MM.1S (cell line): ENCODE measurements at regions not wholly inside any gene's neighbourhood (a gene's known extent, or its start where the extent isn't known, plus 50 kb on each side); places are given as distances from the start of the nearest gene placed in this dataset.
A peak's percentile ranks its signal among the peaks of the same experiment; 100 is the strongest.

Experiments used
- DNase-seq: peaks from one replicate; pipeline ENCODE4 v3.0.0-alpha.2; 2015
- H2AFZ ChIP-seq: fragments of 300-600 bp; sonication (generic); 2 replicates; pipeline ENCODE4 v1.6.0; 2016; ENCODE audit warnings: antibody characterized with exemption, low read length
- H3F3A ChIP-seq: fragments of 300-600 bp; sonication (generic); 2 replicates; pipeline ENCODE4 v1.6.1; 2016; ENCODE audit warnings: mild to moderate bottlenecking, antibody characterized with exemption, low read length, moderate library complexity, mixed read lengths; ENCODE audit not compliant: insufficient read depth
- H3K27ac ChIP-seq: fragments of 300-600 bp; sonication (generic); 2 replicates; pipeline ENCODE4 v1.5.1; 2016; ENCODE audit warnings: mild to moderate bottlenecking, low read length
- H3K27me3 ChIP-seq: fragments of 300-600 bp; sonication (generic); replicated peaks from 2 replicates; pipeline ENCODE4 v1.6.0; 2016; ENCODE audit warnings: low read length; ENCODE audit not compliant: insufficient read depth
- H3K36me3 ChIP-seq: fragments of 300-600 bp; sonication (generic); replicated peaks from 2 replicates; pipeline ENCODE4 v1.6.1; 2016; ENCODE audit warnings: mild to moderate bottlenecking, low read length, mixed read lengths; ENCODE audit not compliant: insufficient read depth
- H3K4me1 ChIP-seq: fragments of 300-600 bp; sonication (generic); 2 replicates; pipeline ENCODE4 v1.6.1; 2016; ENCODE audit warnings: low read length, mixed read lengths
- H3K4me2 ChIP-seq: fragments of 300-600 bp; sonication (generic); 2 replicates; pipeline ENCODE4 v1.6.0; 2016; ENCODE audit warnings: low read depth, low read length
- H3K4me3 ChIP-seq: fragments of 300-600 bp; sonication (generic); 2 replicates; pipeline ENCODE4 v1.5.1; 2016; ENCODE audit warnings: low read length, mixed read lengths
- H3K79me2 ChIP-seq: fragments of 300-600 bp; sonication (generic); 2 replicates; pipeline ENCODE4 v1.6.1; 2016; ENCODE audit warnings: mixed run types, low read length, mixed read lengths
- H3K9ac ChIP-seq: fragments of 300-600 bp; sonication (generic); 2 replicates; pipeline ENCODE4 v1.6.1; 2016; ENCODE audit warnings: low read length, mixed read lengths
- H3K9me2 ChIP-seq: fragments of 300-600 bp; sonication (generic); replicated peaks from 2 replicates; pipeline ENCODE4 v1.6.1; 2016; ENCODE audit warnings: mild to moderate bottlenecking, low read length, mixed read lengths; ENCODE audit not compliant: insufficient read depth
- H3K9me3 ChIP-seq: fragments of 300-600 bp; sonication (generic); replicated peaks from 2 replicates; pipeline ENCODE4 v1.6.1; 2016; ENCODE audit warnings: mild to moderate bottlenecking, low read length, mixed read lengths; ENCODE audit not compliant: insufficient read depth
- H4K20me1 ChIP-seq: fragments of 300-600 bp; sonication (generic); 2 replicates; pipeline ENCODE4 v1.6.1; 2016; ENCODE audit warnings: mild to moderate bottlenecking, low read length, moderate library complexity, mixed read lengths; ENCODE audit not compliant: insufficient read depth
- EZH2 ChIP-seq: fragments of 300-600 bp; sonication (generic); optimal IDR thresholded peaks from 2 replicates; pipeline ENCODE3; 2017; ENCODE audit warnings: low read depth, mild to moderate bottlenecking, antibody characterized with exemption, low read length, mixed read lengths
- EZH2phosphoT487 ChIP-seq: fragments of 300-600 bp; sonication (generic); IDR thresholded peaks from 2 replicates; pipeline ENCODE4 v1.6.1; 2018; ENCODE audit warnings: antibody characterized with exemption, low read length
- TF ChIP-seq, protein P1 (sequence below): fragments of 300-600 bp; sonication (generic); IDR thresholded peaks from 2 replicates; pipeline ENCODE4 v1.5.1; 2016; ENCODE audit warnings: antibody characterized with exemption, low read length, mixed read lengths

DNA sequence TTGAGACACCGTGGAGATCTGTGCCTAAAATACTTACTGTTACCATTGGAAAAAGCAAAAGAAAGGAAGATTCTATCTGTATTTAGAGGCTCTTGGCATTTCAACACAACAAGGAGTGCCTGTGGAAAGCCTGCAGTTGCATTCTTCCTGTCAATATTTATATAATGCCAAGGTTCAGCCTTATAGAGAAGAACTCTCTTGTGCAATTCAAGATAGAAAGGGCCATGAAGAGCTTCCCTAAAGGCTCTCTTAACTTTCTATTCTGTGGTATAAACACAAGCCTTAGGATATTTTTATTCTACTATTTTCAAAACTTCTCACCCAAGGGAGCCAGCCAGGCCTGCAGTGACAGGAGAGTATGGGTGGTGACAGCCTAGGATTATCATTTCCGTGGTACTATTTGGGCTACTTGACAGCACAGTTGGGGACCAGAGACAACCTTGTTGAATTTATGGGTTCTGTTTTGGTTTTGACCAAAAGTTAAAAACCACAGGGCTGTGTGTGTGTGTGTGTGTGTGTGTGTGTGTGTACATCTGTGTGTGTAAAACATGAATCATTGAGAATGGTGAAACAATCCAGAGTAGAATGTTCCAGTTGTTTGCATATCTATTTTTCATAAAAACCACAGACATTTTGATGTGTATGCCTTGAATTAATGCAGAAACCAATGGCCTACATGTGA lies 700.9 kb upstream of the SLC35B3 start:
- Histone ChIP-seq H3K4me1 (no peaks in the 10 kb centered on the region), H3K9ac (no peak overlapping the region), H3F3A (no peaks in the 10 kb centered on the region), H3K27me3 (no peaks in the 10 kb centered on the region), H3K9me3 (no peaks in the 10 kb centered on the region), H3K79me2 (no peaks in the 10 kb centered on the region), H3K4me2 (no peak overlapping the region), H3K9me2 (no peaks in the 10 kb centered on the region), H4K20me1 (no peaks in the 10 kb centered on the region), H3K36me3 (no peaks in the 10 kb centered on the region), H3K4me3 (no peak overlapping the region), H3K27ac (no peak overlapping the region), H2AFZ (no peak overlapping the region)
- DNase-seq, result no peak
- TF ChIP-seq EZH2phosphoT487, result no peak
- TF ChIP-seq, protein P1, sequence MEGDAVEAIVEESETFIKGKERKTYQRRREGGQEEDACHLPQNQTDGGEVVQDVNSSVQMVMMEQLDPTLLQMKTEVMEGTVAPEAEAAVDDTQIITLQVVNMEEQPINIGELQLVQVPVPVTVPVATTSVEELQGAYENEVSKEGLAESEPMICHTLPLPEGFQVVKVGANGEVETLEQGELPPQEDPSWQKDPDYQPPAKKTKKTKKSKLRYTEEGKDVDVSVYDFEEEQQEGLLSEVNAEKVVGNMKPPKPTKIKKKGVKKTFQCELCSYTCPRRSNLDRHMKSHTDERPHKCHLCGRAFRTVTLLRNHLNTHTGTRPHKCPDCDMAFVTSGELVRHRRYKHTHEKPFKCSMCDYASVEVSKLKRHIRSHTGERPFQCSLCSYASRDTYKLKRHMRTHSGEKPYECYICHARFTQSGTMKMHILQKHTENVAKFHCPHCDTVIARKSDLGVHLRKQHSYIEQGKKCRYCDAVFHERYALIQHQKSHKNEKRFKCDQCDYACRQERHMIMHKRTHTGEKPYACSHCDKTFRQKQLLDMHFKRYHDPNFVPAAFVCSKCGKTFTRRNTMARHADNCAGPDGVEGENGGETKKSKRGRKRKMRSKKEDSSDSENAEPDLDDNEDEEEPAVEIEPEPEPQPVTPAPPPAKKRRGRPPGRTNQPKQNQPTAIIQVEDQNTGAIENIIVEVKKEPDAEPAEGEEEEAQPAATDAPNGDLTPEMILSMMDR, result no peak
- TF ChIP-seq EZH2, result no peak

DNA sequence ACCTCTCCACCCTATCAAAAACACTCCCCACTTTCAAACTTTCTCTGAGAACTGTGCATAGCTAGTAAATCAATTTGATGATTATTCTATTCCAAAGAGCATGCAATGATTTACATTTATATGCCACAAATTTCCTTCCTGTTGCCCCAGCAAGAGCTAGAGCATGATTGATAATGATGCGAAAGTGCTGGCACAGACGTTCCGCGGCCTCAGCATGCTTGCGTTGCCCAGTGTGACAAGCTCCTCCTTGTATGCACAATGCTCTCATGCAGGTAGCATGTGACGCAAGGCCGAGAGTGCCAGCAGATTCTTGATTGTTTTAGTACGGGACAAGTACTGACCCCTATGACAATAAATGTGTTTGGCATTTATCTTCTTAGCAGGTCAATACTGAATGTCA lies 696.3 kb upstream of the SLC35B3 start:
- Histone ChIP-seq H3K9me3 (no peaks in the 10 kb centered on the region), H2AFZ (no peak overlapping the region), H3K4me1 (no peaks in the 10 kb centered on the region), H3K9ac (no peak overlapping the region), H3K36me3 (no peaks in the 10 kb centered on the region), H3K9me2 (no peaks in the 10 kb centered on the region), H3K4me3 (no peak overlapping the region), H3K27ac (no peak overlapping the region), H3F3A (no peaks in the 10 kb centered on the region), H3K4me2 (no peak overlapping the region), H3K27me3 (no peaks in the 10 kb centered on the region), H4K20me1 (no peaks in the 10 kb centered on the region), H3K79me2 (no peaks in the 10 kb centered on the region)
- DNase-seq, result peak; percentile 22
- TF ChIP-seq EZH2 (no peak), EZH2phosphoT487 (no peak)
- TF ChIP-seq, protein P1, result no peak

DNA sequence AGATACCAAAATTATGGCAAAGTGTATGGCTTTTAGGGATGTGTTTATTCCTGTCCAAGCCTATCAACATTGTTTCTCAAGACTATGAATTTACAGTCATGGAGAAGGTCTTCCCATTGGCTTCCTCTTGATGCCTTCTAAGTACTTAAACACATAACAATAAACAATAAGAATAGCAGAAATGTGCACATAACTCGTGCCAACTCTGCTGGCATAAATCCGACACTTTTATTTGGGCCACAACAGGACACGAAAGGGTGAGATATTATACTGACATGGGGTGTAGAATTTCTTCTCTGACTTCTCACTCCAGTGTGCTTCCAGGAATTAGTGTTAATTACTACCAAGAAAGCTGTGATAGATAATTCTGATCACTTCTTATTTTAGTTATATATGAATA lies 695.9 kb upstream of the SLC35B3 start:
- Histone ChIP-seq H3K27ac (no peak overlapping the region), H3K4me3 (no peak overlapping the region), H3K4me2 (no peak overlapping the region), H3K4me1 (no peaks in the 10 kb centered on the region), H3K9ac (no peak overlapping the region), H3K79me2 (no peaks in the 10 kb centered on the region), H3K27me3 (no peaks in the 10 kb centered on the region), H3K9me2 (no peaks in the 10 kb centered on the region), H3F3A (no peaks in the 10 kb centered on the region), H4K20me1 (no peaks in the 10 kb centered on the region), H3K9me3 (no peaks in the 10 kb centered on the region), H2AFZ (no peak overlapping the region), H3K36me3 (no peaks in the 10 kb centered on the region)
- no peak for DNase-seq
- no peak for TF ChIP-seq EZH2
- TF ChIP-seq, protein P1, result no peak
